HG02852 (cell line): ENCODE measurements at regions not wholly inside any gene's neighbourhood (a gene's known extent, or its start where the extent isn't known, plus 50 kb on each side); places are given as distances from the start of the nearest gene placed in this dataset.

Experiments used
- ATAC-seq: cut with Tn5 transposase; IDR thresholded peaks from one replicate; pipeline ENCODE4 v1.9.1; 2021; ENCODE audit warnings: mild to moderate bottlenecking, moderate library complexity; ENCODE audit not compliant: unreplicated experiment

DNA sequence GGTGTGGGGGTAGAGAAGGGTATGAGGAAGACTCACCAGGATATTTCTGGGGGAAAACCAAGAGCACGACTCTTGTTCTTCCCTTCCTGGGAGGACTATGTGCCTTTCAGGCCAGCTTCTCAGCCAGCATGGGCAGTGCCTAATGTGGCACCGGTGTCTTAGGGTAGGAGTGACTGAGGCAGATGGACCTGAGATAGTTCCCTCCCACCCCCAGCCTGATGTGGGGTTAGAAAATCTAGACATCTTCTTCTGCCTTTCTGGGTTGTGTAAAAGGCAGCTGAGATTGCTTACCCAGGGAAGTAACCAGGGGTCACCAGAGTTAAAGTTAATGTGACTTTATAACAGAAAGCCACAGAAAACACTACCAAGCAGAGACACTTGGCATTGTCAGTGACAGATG is 127.3 kb downstream of the TMA16 start:
- no peak for ATAC-seq

DNA sequence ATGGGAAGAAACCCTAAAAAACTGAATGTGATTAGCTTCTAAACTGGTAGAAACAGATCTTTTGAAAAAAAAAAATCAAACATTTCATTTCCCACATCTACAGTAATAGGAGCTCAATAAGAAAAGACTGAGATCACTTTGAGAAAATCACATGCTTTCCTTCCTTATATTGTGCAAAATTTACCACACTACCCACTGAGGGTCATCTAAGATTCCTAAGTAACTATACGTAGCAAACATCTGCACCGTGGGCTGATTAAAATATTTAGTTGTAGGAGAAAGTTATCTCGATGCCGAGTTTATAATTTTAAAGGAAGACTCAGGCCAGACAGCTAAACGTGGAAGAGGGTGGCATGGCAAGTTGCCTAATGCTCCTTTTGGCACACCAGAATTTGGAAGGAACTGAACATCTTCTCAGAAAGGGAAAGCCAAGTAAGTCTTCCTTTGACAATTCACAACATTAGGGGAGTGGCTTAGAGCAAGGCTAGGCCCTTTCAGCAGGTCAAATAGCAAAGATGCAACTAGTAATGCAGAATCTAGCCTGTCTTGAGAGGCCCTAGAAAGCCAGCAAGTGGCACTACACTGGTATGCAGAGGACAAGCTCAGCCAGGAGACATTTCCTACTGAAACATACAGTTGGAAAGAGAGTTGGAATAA is 128.0 kb downstream of the TMA16 start:
- ATAC-seq = no peak

DNA sequence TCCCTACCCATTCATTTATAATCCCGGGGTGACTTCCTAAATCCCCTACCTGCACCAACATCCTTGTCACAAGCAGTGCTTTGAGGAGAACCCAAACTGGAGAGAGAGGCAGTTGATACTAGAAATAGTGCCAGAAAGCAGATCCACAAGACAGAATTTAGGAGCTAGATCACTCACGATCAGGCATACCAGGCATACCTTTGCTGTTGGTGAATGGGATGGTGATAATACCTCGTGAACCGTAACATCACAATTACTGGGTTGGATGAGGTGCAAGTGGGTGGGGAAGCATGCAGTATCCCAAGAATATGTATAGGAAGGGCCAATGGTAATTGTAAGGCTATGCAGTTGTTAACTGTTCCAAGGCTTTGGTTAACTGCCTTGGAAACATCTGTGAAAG is 129.3 kb downstream of the TMA16 start:
- no peak for ATAC-seq

DNA sequence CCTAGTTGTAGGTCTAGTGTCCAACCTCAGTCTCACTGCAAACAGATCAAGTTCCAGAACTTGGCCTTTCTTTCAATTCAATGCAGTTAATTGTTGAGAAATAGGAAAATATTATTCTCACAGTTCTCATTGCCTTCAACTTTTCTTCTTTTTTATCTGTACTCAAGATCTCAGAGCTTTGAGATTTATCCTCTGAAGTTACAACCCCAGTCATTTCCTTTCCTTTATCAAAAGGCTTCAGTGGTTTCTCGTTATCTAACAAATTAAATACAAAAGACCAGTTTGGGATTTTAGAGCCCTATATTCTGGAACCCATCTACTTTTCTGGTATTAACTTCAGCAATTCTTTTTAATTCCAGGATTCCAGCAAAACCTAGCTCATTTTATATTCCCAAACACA is 130.2 kb downstream of the TMA16 start:
- ATAC-seq = no peak

DNA sequence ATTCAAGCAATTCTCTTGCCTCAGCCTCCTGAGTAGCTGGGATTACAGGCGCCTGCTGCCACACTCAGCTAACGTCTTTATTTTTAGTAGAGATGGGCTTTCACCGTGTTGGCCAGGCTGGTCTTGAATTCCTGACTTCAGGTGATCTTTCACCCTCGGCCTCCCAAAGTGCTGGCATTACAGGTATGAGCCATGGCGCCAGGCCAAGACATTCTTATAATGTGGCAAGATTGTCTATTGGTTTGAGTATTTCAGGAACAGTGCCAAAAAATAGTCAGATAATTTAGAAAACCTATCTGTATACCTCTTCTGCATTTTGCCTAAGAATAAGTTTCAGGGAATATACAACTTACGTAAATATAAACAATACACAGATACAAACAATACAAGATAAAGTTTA is 136.8 kb downstream of the TMA16 start:
- ATAC-seq = no peak

DNA sequence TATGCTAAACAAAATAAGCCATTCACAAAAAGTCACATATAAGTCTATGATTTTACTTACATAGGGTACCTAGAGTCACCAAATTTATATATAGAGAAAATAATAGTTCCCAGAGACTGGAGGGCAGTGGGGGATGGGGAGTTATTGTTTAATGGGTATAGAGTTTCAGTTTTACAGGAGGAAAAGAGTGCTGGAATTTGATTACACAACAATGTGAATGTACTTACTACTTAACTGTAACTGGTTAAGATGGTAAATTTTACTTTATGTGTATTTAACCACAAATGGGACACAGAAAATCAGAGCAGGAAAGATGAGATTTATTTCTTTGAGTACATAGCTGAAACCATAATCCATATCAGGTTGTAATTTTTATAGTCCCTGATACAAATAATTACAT is 144.4 kb downstream of the TMA16 start:
- ATAC-seq = no peak

DNA sequence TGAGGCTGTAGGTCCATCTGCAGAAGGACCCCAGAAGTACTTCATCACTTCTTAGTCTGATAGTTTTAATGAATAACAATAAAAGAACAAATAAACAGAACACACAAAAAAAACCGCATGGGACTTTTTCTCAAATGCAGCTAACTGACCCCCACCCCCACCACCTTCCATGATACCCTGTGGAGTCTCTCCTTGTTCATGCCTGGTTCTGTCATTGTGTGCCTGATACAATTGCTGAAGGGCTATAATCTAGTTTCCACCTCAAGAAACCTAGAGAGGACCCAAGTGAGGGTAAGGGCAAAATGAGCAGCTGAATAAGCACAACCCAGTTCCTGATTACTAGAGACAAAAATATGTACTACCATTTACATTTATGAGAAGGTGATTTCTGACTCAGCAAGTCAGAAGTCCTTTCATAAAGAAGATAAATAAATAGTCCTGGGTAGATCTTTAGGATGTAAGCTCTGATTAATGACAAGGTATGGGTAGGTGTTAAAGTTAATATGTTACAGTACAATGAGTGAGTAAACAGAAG is 155.1 kb downstream of the TMA16 start:
- ATAC-seq = no peak

DNA sequence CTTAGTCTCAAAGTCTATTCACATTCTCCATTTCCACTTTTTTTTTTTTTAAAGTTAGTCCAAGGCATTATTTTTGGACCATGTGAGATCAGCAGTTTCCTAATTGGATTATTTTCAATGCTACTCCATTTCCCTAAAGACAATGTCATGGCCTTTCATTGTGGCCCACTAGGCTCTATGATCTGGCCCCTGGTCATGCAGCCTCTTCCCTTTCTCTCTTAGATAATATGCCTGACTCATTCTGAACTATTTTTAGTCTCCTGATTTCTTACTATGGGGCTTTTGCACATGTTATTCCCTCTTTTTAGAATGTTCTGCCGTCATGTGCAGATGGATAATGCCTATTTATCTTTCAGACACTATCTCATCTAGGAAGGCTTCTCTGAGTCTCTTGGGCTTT is 157.3 kb downstream of the TMA16 start:
- ATAC-seq = no peak

DNA sequence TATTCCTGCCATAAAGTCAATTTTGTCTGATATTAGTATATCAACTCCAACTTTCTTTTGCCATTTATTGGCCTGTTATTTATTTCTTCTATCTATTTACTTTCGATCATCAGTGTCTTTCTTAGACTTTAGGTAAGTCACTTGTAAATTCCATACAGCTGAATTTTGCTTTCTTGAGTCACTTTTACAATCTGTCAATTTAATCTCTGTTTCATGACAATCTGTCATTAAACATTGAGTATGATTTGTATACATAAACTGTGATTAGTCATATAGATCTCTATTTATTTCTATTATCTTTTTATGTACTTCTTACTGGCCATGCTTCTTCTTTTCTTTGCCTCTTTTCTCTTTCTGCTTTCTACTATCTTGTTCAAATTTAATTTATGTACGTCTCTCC is 160.1 kb downstream of the TMA16 start:
- ATAC-seq = no peak

DNA sequence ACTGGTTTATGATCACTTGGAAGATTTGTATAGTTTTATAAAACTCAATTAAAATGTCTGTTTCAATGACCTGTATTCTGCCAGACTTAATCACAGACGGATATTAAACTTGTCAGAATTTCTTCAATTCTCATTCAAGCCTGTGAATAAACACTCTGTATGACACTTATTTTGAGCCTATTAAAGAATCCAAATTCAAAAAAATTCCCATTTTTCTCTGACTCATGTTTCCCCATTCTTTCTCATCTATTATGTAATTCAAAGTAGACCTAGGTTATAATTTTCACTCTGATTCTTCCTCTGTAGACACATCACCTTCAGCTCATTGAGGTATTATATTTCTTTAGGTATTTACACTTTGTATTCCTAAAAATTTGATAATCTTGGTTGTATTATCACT is 166.1 kb downstream of the TMA16 start:
- ATAC-seq = no peak

DNA sequence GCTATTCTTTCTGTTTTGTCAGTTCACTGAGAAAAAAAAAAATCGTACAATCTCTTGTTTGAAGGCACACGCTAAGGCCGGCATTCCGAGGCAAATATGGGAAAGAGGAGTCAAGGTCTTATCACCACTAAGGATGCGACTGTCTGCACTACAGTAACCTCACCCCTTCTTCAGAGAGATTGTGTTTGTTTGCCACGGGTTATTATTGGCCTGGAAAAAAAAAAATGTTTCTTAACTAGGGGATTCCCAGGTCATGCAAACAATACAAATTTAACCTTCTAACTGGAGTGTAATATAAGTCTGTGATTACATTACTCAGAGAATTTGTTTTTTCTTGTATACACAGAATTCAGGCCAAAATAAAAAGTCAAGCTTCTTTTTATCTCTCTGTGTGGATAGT is 168.3 kb downstream of the TMA16 start:
- ATAC-seq = peak; percentile 43

DNA sequence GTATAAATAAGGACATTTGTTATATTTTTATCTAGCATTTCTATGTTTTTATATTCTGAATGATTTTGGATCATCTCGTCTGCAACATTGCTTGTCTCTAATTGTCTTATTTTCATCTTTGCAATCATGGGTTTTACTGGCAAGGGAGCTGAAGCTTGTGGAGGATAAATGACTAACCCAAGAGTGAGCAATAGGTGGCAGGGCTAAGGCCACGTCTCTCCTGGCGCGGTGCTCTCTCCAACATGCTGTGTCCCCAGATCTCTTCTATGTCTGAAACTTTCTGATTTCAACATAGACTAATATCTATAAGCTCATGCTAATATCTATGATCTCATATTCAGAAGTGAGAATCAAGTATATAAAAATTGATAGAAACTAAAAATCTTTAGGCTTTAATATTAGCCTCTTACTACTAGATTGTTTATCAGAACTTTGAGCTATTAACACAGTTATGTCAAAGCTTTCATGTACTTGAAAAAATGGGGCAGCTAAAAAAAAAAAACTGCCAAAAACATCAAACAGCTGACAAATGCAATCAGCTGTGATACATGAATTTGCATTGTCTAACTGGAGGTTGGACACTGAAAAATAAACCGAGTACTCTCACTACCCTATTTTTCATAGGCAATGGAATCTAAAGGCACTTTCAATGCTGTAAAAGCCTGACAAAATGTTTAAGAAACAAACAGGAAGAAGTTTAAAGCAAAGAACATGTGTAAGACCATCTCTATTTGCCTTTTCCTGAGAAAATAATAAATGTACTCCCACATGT is 169.2 kb downstream of the TMA16 start:
- peak; percentile 79 for ATAC-seq

DNA sequence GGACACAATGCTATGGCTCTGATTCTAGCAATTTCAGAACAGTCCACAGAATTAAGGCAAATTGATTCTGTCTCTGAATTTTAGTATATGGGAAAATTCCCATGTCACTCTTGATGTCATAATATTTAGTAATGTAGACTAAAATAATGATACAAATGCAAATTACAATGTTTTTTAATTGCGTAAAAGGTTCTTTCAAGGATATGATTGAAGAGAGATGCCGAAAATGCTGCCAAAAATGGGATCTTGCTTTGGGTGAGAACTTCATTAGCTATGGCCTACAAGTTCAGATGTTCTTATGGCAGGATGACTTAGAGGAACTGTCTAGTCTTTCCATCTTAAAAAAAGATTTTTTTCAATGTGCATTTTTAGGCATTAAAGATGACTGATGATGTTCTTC is 170.6 kb downstream of the TMA16 start:
- ATAC-seq = no peak

DNA sequence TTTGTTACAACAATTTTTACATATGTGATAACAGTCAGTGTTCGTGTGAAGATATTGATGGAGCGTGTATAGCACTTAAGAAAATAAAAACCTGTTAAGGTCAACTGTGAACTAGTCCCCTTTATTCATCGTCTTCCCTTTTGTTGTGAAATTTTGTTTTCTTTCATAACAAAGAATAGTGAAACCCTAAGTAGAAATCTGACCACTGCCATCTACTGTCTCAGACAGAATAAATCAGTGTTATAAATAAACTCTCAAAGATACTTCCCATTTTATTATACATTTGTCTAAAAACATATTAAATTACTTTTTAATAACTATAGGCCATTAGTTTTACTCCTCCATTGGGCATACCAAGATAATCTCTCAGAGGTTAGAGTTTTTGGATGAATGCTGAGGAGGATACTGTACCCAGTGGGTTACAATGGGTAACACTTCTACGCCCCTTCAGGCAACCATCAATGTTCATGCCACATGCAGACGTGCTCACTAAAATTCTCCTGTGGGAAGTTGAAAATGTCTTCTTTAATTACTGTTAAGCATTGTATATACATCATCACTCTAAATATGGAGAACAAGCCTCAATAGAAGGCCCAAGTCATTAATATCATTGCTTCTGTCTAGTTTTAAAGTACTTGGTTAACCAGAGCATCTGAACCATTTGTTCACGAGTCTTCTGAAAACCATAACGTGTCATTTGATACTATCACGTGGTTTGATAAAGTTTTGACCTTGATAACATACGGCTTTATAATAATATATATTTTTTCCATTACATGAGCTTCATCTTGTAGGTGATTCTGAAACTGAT is 171.2 kb downstream of the TMA16 start:
- ATAC-seq = peak; percentile 34

DNA sequence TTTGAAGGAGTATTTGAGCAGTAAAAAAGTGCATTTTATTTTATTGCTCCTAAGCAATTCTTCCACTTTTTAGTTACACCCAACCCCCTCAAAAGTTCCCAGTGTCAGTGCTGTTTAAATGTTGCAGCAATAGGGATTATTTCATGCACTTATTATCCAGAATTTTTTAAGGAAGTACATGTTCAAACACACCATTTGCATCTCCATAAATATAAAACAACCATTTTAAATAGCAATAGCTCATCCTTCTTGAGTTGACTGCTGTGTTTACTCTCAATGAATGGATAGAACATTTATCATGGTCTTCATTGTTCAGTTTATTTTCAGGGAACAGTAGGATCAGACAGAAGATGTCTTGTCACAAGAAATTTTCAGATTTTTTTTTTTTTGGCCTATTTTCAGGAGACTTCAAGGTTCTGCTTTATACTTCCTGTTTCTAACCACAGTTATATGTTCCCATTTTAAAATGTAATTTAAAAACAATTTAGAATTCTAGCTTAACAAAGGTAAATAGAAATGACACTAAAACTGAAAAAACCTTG is 171.9 kb downstream of the TMA16 start:
- ATAC-seq = no peak

DNA sequence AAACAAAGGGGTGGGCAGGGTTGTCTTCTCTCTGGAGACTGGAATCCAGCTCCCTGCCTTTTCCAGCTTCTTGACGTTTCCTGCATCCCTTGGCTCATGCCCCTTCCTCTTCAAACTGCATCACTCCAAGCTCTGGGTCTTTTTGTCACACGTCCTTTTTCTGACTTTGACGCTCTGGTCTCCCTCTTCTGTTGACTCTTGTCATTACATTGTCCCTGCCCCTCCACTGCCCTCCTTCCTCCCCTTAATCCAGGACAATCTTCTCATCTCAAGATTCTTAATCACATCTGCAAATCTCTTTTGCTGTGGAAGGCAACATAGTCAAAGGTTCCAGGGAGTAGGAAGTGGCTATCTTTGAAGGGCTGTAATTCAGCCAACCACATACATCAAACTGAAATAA is 178.3 kb downstream of the TMA16 start:
- ATAC-seq = no peak

DNA sequence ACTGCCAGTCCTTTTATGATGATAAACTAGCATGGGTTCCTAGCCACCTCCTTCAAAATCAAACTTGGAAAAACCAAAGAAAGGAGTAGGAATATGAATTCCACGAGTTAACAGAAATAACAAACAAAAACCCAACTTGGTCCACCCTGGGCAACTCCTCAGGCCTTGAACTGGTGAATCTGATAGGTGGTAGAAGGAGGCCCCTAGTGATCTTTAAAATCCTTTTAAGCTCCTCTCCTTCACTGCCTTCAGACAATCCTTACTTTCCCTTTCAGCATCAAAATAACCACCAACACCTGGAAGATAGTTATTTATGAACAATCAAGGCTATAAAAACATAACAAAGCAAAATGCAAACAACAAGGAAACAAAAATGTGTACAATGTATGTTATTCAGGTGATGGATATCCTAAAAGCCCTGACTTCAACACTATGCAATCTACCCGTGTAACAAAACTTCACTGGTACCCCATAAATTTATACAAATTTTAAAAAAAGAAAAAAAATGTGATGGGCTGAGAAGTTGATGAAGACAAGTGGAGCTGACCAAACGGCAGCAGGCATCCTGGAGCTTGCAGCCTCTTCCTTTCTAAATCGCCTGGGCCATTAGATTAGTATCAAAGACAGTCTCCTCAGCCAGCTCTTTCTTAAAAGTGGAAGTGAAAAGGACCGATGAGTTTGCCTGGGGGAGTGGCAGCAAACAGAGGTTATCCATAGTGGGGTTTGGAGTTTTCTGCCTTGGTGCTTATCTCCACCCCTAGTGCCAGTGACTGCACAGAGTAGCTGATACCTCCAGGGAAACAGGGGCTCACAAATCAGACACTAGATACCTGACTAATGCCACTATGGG is 179.6 kb downstream of the TMA16 start:
- ATAC-seq = peak; percentile 72

DNA sequence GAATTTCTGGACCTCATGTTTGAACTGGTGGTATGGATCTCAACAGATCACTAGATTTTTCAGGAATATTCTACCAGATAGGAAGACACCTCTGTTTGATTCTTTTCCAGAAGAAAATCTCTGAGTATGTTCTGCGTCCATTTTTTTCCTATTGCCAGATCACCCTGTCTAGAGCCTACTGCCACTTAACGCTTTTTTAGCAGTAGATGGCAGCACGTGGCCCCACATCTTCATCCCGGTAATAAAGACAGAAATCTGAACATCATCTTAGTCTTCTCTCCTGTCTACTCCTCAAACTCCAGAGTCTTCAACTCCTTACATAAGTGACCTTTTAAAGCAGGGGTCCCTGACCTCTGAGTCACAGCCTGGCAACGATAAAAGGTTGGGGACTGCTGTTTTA is 184.7 kb downstream of the TMA16 start:
- ATAC-seq = no peak

DNA sequence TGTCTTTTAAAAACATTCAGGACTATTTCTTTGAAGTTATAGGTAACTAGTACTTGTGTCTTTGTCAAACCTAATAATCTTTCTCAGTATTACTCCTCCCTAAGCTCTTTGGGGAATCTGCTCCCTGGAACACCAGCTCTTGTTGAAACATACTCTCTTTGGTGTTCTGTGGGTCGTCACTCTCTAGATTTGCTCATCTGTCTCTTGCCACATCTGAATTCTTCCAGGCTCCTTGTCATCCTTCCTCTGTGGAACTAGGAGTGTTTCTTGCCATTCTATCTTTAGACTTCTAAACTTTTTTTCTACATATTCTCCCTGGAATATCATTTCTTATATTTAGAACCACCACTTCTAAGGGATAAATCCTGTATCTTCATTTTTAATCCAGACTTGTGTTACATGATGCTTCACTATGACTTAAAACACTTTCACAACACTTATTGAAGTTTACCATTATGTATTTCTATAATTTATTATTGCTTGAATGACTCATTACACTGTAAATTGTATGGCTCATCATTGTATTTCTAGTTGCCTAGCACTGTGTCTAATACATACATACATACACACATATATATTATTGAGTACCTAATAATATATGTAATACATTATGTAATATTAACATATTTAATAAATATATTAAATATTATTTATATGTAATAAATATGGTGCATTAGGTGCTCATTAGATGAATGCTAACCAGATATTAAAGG is 186.1 kb downstream of the TMA16 start:
- ATAC-seq = no peak
